ENCODE measurements at regions not wholly inside any gene's neighbourhood (a gene's known extent, or its start where the extent isn't known, plus 50 kb on each side); places are given as distances from the start of the nearest gene placed in this dataset.

DNA sequence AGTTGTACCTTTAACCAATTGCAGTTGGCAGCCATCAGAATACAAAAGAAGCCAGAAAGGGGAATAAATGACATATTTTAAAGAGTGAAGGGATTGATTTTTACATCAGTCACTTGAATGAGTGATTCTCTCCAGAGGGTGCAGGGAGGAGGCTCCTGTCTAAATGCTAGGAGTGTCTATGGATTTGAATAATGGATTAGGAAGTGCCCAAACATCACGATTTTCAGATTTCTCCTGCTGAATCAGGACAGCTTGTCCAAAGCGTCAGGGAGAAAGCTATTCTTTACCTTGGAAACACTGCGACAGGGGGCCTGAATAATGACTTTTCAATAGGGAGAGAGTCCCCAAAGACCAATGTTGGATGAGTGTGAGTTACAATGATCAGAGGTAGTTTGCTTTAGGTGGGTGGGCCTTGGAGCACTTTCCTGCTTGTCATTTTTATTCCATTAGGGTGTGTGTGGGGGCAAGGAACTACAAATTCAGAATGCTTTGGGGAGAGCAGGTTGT is 735.5 kb downstream of the KCNA4 start:
- no peak for DNase-seq (ENCODE audit: extremely low read depth in 1 of 11, low read depth in 9 of 11, low spot score in 4 of 11)

- no peak for DNase-seq (ENCODE audit: extremely low read depth in 1 of 11, low read depth in 9 of 11, low spot score in 4 of 11)
Measured at GRCh38 chr11:29280452-29280851, 736.4 kb downstream of the KCNA4 start.

- no peak for DNase-seq (ENCODE audit: extremely low read depth in 1 of 11, low read depth in 9 of 11, low spot score in 4 of 11)
Measured at GRCh38 chr11:29279716-29280115, 737.1 kb downstream of the KCNA4 start.

DNA sequence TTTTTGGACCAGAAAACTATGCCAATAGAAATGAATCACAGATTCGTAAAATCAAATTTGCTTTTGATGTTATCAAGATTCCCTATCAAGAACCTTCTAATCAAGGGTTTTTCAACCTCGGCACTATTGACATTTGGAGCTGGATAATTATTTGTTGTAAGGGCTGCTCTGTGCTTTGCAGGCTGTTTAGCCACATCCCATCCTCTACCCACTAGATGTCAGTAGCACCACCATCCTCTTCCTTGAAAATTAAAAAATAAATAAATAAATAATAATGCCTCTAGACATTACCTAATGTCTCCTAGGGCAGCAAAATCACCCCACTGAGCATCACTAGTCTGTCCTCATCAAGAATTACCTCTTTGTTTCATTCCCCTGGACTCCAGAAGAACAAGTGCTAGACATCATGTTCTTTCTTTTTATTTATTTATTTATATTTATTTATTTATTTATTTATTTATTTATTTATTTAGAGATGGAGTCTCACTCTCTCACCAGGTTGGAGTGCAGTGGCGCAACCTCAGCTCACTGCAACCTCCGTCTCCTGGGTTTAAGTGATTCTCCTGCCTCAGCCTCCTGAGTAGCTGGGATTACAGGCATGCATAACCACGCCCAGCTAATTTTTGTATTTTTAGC is 744.7 kb downstream of the KCNA4 start:
- no peak for DNase-seq (ENCODE audit: extremely low read depth in 1 of 11, low read depth in 9 of 11, low spot score in 4 of 11)

- no peak for DNase-seq (ENCODE audit: extremely low read depth in 1 of 11, low read depth in 9 of 11, low spot score in 4 of 11)
Measured at GRCh38 chr11:29271616-29272015, 745.2 kb downstream of the KCNA4 start.

GRCh38 chr11:29268733-29269132 is 748.1 kb downstream of the KCNA4 start:
- no peak for DNase-seq (ENCODE audit: extremely low read depth in 1 of 11, low read depth in 9 of 11, low spot score in 4 of 11)

DNA sequence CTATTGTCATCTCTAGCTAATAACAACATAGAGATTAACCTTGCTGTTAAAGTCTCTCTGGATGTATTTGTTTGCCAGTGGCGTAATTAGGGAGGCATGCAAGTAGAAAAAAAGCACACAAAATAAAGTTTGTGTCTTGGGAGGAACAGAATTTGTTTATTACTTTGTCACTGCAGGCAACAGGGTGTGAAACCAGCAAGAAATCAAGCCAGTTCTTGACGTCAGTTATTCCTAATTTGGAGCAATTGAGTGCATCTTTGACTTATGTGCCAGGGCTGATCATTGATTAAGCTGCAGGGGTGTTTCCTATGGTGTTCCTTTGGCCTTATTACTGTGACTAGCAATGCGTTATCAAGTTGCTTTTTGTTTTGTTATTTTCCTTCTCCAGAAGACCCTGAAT is 751.0 kb downstream of the KCNA4 start:
- DNase-seq (ENCODE audit: extremely low read depth in 1 of 11, low read depth in 9 of 11, low spot score in 4 of 11) = no peak

DNA sequence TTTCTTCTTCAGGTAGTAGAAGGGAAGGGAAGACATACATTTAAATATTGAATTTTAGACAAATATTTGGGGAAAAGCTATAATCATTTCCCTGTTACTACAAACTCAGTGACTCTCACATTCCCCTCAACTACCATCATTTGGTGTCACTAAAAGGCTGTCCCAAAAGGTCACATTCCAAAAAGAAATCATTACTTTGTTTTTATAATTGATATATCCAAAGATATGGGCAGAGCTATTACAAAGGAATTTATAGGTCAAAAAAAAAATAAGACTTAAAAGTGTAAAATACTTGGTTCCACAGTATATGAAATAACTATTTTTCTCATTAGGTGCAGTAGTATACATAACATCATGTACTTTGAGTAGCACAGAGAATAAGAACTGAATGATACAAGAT is 751.4 kb downstream of the KCNA4 start:
- no peak for DNase-seq (ENCODE audit: extremely low read depth in 1 of 11, low read depth in 9 of 11, low spot score in 4 of 11)

- DNase-seq (ENCODE audit: extremely low read depth in 1 of 11, low read depth in 9 of 11, low spot score in 4 of 11) = no peak
Measured at GRCh38 chr11:29263971-29264682, 752.7 kb downstream of the KCNA4 start.

DNA sequence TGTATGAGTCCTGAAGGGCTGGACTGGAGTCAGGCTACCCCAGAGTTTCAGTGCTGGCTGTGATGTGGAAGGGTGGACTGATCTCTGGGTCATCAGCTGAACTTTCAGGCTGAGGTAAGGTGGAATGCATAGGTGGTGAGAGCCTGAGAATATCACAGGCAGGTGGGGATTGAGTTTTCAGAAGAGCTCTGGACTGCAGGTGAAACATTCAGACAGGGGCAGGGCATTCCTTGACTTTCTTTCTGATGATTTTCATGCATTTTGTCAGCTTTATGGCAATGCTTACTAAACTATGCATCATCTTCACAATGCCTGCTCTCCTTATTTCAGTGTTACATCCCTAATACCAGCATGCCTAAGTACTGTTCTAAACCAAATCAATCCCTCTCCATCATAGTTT is 755.0 kb downstream of the KCNA4 start:
- DNase-seq (ENCODE audit: extremely low read depth in 1 of 11, low read depth in 9 of 11, low spot score in 4 of 11) = no peak

- DNase-seq (ENCODE audit: extremely low read depth in 1 of 11, low read depth in 9 of 11, low spot score in 4 of 11) = no peak
Measured at GRCh38 chr11:29260939-29261705, 755.7 kb downstream of the KCNA4 start.

DNA sequence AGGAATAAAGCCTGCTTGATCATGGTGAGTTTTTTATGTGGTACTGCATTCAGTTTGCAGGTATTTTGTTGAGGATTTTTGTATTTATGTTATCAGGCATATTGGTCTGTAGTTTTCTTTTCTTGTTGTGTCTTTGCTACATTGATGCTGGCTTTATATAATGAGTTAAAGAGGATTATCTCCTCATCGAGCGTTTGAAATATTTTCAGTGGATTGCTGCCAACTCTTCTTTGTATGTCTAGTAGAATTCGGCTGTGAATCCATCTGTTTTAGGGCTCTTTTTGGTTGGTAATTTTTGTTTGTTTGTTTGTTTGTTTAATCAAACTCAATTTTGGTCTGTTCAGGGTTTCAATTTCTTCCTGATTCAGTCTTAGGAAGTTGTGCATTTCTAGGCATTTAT is 758.4 kb downstream of the KCNA4 start:
- no peak for DNase-seq (ENCODE audit: extremely low read depth in 1 of 11, low read depth in 9 of 11, low spot score in 4 of 11)

- DNase-seq (ENCODE audit: extremely low read depth in 1 of 11, low read depth in 9 of 11, low spot score in 4 of 11) = no peak
Measured at GRCh38 chr11:29256580-29256979, 760.2 kb downstream of the KCNA4 start.

GRCh38 chr11:29255401-29255800 is 761.4 kb downstream of the KCNA4 start:
- no peak for DNase-seq (ENCODE audit: extremely low read depth in 1 of 11, low read depth in 9 of 11, low spot score in 4 of 11)

DNA sequence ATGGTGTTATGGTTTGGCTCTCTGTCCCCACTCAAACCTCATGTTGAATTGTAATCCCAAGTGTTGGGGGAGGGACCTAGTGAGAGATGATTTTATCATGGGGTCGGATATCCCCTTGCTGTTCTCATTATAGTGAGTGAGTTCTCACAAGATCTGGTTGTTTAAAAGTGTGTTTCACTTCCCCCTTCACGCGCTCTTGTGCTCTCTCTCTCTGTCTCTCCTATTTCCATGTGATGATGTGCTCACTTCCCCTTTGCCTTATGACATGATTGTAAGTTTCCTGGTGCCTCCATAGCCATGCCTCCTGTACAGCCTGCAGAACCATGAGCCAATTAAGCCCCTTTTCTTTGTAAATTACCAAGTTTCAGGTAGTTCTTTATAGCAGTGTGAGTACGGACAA is 765.1 kb downstream of the KCNA4 start:
- DNase-seq (ENCODE audit: extremely low read depth in 1 of 11, low read depth in 9 of 11, low spot score in 4 of 11) = no peak

- DNase-seq (ENCODE audit: extremely low read depth in 1 of 11, low read depth in 9 of 11, low spot score in 4 of 11) = no peak
Measured at GRCh38 chr11:29249713-29250112, 767.1 kb downstream of the KCNA4 start.

DNA sequence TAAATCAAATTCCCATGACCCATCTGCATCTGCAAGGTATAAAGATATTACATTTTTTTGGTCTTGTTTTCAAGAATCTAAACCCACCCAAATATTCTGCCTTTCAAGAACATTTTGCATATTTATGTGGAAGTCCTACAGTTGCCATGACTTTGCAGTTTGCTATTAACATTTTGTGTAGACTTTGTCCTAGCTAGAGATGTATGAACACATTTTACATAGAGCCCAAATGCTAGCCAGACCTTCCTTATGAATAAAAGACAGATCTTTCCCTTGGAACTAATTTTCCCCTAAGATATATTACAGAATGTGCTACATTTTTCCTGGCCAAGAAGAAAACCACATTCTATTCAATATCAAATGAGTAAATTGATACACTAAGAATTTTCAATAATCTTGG is 772.5 kb downstream of the KCNA4 start:
- DNase-seq (ENCODE audit: extremely low read depth in 1 of 11, low read depth in 9 of 11, low spot score in 4 of 11) = no peak

DNA sequence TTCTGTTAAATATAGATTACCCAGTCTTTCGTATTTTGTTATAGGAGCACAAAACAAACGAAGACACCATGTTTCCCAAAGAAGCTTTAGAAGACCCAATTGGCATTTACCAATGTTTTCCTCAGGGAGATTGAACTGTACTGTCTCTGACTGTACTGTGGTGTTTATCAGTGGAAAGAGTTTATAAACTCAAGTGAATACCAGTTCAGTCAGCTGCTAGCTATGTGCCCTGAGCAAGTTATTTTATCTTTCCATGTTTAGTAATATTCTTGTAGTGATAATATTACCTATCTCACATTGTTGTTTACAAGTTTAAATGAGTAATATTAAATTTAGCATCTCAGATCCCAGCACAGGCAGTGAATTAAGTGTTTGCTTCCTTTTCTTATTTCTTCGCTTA is 773.2 kb downstream of the KCNA4 start:
- DNase-seq (ENCODE audit: extremely low read depth in 1 of 11, low read depth in 9 of 11, low spot score in 4 of 11) = no peak

- no peak for DNase-seq (ENCODE audit: extremely low read depth in 1 of 11, low read depth in 9 of 11, low spot score in 4 of 11)
Measured at GRCh38 chr11:29231991-29232390, 784.8 kb downstream of the KCNA4 start.

- DNase-seq (ENCODE audit: extremely low read depth in 1 of 11, low read depth in 9 of 11, low spot score in 4 of 11) = no peak
Measured at GRCh38 chr11:29231586-29231985, 785.2 kb downstream of the KCNA4 start.
